ENCODE measurements at regions not wholly inside any gene's neighbourhood (a gene's known extent, or its start where the extent isn't known, plus 50 kb on each side); places are given as distances from the start of the nearest gene placed in this dataset.
"Not testable (repeated sequence)": the region's sequence is repeated elsewhere in the genome, so short reads cannot be mapped to it uniquely, and the experiment has no call there.

DNA sequence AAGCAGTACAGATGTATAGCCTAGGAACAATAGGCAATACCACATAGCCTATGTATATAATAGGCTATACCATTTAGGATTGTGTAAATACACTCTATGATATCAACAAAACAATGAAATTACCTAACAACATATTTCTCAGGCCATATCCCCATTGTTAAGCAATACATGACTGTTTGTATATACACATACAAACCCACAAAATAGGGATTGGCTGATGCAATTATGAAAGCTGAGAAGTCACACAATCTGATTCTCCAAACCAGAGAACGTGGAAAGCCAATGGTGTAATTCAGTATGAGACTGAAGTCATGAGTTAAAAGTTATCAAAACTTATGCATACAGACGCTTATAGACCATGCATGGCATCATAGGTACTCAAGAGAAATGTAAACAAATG lies 700.1 kb upstream of the RAG2 start:
- DNase-seq (ENCODE audit: low read depth in 2 of 3, low spot score in 2 of 3) = no peak

DNA sequence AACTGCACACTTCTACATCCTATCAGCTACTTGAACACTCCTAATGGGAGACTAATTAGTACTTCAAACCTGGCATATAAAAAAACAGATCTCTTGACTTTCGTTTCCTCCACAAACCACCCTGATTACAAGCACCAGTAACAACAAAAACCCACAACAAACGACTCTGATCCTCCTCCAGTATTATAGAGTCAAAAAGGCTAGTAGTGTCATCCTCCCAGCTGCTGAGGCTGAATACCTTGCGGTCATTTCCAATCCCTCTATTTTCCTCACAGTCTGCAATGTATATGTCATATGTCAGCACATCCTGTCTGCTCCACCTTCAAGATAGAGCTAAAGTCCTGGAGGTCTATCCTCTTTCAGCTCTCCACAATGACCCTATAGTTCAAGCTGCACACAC lies 688.9 kb upstream of the RAG2 start:
- DNase-seq (ENCODE audit: low read depth in 2 of 3, low spot score in 2 of 3) = no peak

- no peak for DNase-seq (ENCODE audit: low read depth in 2 of 3, low spot score in 2 of 3)
Observed at GRCh38 chr11:37282367-37282766, 684.3 kb upstream of the RAG2 start.

- no peak for DNase-seq (ENCODE audit: low read depth in 2 of 3, low spot score in 2 of 3)
Observed at GRCh38 chr11:37280200-37280599, 682.2 kb upstream of the RAG2 start.

DNA sequence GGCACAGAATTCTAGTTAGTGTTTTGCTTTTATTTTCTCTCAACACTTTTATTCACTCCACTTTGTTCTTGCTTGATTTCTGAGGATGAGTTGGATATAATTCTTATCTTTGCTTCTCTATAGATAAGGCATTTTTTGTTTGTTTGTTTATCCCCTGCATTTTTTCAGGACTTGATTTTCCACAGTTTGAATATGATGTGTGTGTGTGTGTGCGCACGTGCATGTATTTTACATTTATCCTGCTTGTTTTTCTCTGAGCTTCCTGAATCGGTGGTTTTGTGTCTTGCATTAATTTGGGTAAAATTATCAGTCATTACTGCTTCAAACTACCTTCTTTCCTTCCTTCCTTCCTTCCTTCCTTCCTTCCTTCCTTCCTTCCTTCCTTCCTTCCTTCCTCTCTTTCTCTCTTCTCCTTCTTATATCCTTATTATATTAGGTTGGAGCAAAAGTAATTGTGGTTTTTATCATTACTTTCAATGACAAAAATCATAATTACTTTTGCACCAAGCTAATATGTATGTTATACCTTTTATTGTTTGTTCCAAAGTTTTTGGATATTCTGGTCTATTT lies 679.9 kb upstream of the RAG2 start:
- DNase-seq (ENCODE audit: low read depth in 2 of 3, low spot score in 2 of 3) = no peak

DNA sequence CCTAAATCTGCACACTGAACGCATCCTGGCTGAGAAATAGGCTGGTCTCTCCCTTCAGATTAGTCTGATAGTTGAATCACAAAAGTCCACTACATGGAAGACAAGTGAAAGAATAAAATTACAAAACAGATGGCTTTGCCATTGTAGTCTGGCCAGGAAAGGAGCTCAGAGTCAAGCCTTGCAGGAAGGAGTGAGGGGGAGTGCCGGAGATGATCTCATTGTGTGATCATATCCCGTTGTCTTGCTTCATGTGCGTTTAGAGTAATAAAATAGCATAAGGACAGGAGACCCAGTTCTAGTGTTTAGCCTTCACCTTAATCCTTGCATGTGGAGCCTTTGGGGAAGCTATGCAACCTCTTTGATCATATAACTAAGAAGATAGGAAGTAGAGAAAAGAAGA lies 666.7 kb upstream of the RAG2 start:
- no peak for DNase-seq (ENCODE audit: low read depth in 2 of 3, low spot score in 2 of 3)

DNA sequence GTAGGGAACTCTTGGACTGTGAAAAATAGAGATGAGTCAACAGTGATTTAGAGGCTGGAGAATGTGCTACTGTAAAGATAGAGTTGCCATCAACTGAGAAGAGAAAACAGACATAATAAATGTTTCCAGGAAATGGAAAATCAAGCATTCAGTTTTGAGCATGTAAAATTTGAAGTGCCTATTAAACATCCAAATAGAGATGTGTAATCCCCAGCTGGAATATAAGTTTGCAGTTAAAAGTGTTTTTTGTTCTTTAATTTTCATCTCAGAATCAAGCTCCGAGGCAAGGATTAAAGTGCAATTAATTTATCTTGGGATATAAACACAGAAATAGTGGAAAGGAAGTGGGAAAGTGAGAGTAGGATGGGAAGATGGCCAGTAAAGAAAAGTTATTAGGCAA lies 666.0 kb upstream of the RAG2 start:
- DNase-seq (ENCODE audit: low read depth in 2 of 3, low spot score in 2 of 3) = no peak

GRCh38 chr11:37263467-37263866 lies 665.4 kb upstream of the RAG2 start:
- not testable (repeated sequence) for DNase-seq (ENCODE audit: low read depth in 2 of 3, low spot score in 2 of 3)

DNA sequence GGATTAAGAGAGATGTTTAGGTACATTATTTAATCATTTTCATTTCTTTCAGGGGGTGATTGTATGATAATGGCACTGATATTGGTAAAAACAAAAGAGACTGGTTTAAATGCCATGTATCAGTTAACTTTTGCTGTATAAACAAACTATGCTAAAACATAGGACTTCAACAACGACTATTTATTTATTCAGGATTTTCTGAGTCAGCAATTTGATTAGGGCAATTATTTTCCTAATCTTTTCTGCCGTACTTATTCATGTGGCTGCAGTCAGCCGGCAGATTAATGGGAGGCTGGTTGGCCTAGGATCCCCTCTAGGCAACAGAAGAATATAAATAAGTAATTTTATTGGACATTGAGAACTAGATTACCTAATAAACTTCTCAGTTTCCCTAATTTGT lies 661.7 kb upstream of the RAG2 start:
- DNase-seq (ENCODE audit: low read depth in 2 of 3, low spot score in 2 of 3) = no peak

DNA sequence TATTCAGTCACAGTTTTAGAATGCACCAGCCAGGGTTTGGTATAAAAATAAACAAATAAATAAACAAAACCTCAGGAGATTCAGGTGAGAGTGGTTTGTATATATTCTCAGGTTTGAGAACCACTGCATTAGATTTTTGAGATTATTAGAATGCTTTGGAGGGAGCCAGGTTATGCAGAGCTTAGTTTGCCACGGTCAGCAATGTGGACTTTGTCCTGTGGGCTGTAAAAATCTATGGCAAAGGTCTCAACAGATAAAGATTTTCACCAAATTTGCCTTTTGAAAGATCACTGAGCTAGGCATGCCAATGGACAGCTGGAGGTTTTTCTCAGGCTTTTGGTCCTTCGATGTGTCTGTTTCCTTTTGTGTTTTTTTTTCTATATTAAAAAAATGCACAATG lies 650.1 kb upstream of the RAG2 start:
- DNase-seq (ENCODE audit: low read depth in 2 of 3, low spot score in 2 of 3) = no peak

GRCh38 chr11:37246092-37246491 lies 648.1 kb upstream of the RAG2 start:
- not testable (repeated sequence) for DNase-seq (ENCODE audit: low read depth in 2 of 3, low spot score in 2 of 3)

DNA sequence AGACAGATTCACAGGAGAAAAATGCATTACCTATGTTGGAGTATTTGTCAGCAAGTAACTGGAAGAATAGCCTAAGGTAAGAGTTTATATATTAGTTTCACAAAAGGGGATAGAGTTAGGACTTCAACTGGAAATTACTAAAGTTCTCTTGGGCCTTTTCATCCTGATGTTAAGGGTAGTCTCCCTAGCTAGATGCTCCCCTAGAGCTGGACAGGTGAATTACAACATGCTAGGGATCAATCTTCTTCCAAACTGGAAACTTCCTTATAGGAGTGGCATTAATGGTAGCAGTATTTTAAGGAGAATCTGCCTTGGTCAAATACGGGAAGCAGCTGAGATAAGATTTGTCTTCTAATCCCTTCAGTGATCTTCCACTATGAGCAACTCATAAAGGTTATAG lies 632.8 kb upstream of the RAG2 start:
- no peak for DNase-seq (ENCODE audit: low read depth in 2 of 3, low spot score in 2 of 3)

GRCh38 chr11:37223962-37224361 lies 625.9 kb upstream of the RAG2 start:
- no peak for DNase-seq (ENCODE audit: low read depth in 2 of 3, low spot score in 2 of 3)

GRCh38 chr11:37203006-37203405 lies 605.0 kb upstream of the RAG2 start:
- DNase-seq (ENCODE audit: low read depth in 2 of 3, low spot score in 2 of 3) = no peak

- DNase-seq (ENCODE audit: low read depth in 2 of 3, low spot score in 2 of 3) = no peak
Observed at GRCh38 chr11:37199082-37199481, 601.0 kb upstream of the RAG2 start.

DNA sequence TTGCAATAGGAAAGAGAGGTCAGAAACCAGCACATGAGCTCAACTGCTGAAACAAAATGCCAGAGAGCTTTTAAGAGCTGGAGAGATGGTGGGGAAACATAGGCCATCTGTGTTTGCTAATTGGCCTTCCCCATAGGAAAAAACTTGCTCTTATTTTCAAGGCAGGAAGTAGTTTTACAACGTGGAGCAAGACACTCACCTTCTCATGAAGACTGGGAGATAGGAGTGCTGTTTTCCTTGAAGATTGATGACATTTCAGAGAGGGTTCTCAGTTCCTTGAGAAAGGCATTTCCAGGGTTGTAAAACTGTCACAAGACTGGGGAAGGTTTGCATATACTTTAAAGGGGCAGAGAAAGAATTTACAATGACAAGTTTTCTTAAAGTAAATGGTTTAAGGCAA lies 586.3 kb upstream of the RAG2 start:
- DNase-seq (ENCODE audit: low read depth in 2 of 3, low spot score in 2 of 3) = no peak

GRCh38 chr11:37182031-37182430 lies 584.0 kb upstream of the RAG2 start:
- no peak for DNase-seq (ENCODE audit: low read depth in 2 of 3, low spot score in 2 of 3)

DNA sequence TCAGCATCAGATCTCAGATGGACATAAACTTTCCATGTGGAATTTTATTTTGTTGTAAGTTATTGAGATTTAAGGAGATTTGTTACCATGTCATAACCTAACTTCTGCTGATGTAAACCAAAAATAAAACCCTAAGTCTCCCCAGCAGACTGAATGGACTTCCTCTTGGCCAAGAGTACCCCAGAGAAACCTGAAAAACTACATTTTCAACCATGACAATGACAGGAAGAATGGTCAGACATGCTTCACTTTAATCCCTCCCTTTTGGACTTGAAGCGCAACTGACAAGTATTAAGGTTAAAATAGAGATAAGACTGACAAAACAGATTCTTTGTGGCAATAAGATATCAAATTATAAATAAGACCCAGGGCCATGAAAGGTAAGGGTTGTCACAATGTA lies 579.7 kb upstream of the RAG2 start:
- no peak for DNase-seq (ENCODE audit: low read depth in 2 of 3, low spot score in 2 of 3)

DNA sequence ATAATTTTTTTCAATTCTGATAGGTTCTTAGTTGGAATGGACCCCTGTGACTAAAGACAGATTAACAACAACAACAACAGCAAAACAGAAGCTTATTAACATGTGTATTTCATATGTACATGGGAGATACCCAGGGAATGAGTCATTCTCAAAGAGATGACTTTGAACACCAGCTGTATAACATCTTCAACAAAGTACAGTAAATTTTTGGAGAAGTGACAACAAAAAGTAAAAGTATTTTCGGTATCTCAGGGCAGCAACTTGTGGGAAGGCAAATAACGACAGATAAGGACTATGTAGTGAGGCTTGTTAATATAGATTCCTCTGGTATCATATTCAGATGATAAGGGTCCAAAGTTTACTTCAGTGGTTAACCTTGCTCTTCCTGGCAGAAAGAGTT lies 573.4 kb upstream of the RAG2 start:
- no peak for DNase-seq (ENCODE audit: low read depth in 2 of 3, low spot score in 2 of 3)

DNA sequence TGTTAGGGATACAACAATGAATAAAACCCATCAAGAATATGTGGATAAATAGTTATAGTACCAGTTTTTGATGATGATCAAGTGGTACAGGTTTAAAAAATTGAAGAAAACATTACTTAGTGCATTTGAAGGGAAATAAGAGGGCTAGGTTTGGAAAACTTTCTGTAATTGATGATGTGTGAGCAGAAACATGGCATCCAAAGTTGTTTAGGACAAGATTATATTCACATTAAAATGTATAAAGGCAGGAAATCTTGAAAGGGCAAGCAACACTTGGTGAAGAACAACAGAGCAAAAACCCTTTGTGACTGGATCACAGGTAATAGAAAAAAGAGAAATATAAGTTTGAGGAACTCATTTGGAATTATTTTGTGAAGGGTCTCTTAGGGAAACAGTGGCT lies 572.3 kb upstream of the RAG2 start:
- DNase-seq (ENCODE audit: low read depth in 2 of 3, low spot score in 2 of 3) = no peak

GRCh38 chr11:37145434-37145833 lies 547.4 kb upstream of the RAG2 start:
- not testable (repeated sequence) for DNase-seq (ENCODE audit: low read depth in 2 of 3, low spot score in 2 of 3)

DNA sequence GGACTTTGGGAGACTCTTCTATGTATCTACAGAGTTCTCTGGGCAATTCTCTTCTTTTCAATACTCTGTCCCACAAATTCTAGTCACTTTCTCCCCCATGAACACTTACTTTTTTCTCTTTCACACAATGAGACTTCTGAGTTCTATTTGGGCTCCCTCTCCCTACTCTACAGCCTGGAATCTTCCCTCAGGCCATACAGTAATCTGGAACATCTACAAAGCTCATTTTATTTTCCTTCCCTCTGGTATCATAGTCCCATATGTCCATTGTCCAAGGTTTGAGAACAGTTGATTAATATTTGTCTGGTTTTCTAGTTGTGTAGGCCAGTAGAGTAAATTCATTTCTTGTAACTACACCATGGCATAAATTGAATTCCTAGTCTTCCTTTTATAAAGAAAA lies 544.6 kb upstream of the RAG2 start:
- no peak for DNase-seq (ENCODE audit: low read depth in 2 of 3, low spot score in 2 of 3)

DNA sequence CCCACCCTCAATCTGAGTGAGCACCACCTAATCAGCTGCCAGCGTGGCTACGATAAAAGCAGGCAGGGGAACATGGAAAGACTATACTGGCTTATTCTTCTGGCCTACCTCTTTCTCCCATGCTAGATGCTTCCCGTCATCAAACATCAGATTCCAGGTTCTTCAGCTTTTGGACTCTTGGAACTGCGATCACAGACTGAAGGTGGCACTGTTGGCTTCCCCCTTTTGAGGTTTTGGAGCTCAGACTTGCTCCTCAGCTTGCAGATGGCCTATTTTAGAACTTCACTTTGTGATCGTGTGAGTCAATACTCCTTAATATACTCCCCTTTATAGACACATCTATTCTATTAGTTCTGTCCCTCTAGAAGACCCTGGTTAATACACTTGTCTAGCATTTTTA lies 543.7 kb upstream of the RAG2 start:
- no peak for DNase-seq (ENCODE audit: low read depth in 2 of 3, low spot score in 2 of 3)

DNA sequence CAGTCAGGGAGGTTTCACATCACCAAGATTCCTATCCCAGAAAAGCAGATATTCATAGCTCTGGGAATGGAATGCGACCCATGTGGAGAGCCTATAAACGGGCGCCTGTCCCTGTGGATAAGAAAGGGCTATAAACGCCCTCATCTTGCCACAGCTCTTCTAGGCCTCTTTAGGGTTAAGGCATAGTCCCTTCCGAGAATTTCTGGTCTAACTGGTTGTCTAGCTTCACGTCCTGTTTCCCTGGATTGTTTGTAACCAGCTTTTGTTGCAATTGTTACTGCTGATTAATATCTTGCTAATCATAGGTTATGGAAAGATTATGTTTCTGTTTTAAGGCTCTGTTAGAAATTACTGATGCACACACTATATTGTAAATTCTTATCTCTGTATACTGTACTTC lies 537.6 kb upstream of the RAG2 start:
- not testable (repeated sequence) for DNase-seq (ENCODE audit: low read depth in 2 of 3, low spot score in 2 of 3)

Measured in hematopoietic multipotent progenitor cell (in vitro differentiated cells).